ENCODE measurements at regions not wholly inside any gene's neighbourhood (a gene's known extent, or its start where the extent isn't known, plus 50 kb on each side); places are given as distances from the start of the nearest gene placed in this dataset.
A peak's percentile ranks its signal among the peaks of the same experiment; 100 is the strongest.

GRCh38 chr7:98463837-98464557 is 63.1 kb upstream of the BAIAP2L1 start:
- no peak for DNase-seq

GRCh38 chr7:98462911-98463633 is 62.2 kb upstream of the BAIAP2L1 start:
- no peak for DNase-seq

GRCh38 chr7:98460902-98461301 is 60.0 kb upstream of the BAIAP2L1 start:
- no peak for DNase-seq

GRCh38 chr7:98459529-98459928 is 58.6 kb upstream of the BAIAP2L1 start:
- DNase-seq, result peak; percentile 25

- no peak for DNase-seq
These were observed 57.4 kb upstream of the BAIAP2L1 start for GRCh38 chr7:98458090-98458875.

GRCh38 chr7:98456866-98457265 is 56.0 kb upstream of the BAIAP2L1 start:
- no peak for DNase-seq

- no peak for DNase-seq
These were observed 51.9 kb upstream of the BAIAP2L1 start for GRCh38 chr7:98452791-98453190.

All from NCI-H2029 (cell line).